Muscle of leg (tissue), 3 donors: ENCODE measurements at regions not wholly inside any gene's neighbourhood (a gene's known extent, or its start where the extent isn't known, plus 50 kb on each side); places are given as distances from the start of the nearest gene placed in this dataset.
"Not testable (repeated sequence)": the region's sequence is repeated elsewhere in the genome, so short reads cannot be mapped to it uniquely, and the experiment has no call there.

Experiments
- DNase-seq: peaks from one replicate; pipeline ENCODE4 v3.0.0; 2013
- H3K27ac ChIP-seq: one replicate; pipeline ENCODE4 v1.5.1; 2013; ENCODE audit warnings: mild to moderate bottlenecking, low read length, control low read depth
- H3K27me3 ChIP-seq: one replicate; pipeline ENCODE4 v1.6.1; 2013; ENCODE audit warnings: low read length; ENCODE audit not compliant: control insufficient read depth, insufficient read depth
- H3K36me3 ChIP-seq: one replicate; pipeline ENCODE4 v1.6.1; 2013; ENCODE audit warnings: low read length; ENCODE audit not compliant: control insufficient read depth, insufficient read depth
- H3K4me1 ChIP-seq: one replicate; pipeline ENCODE4 v1.6.1; 2013; ENCODE audit warnings: low read length; ENCODE audit not compliant: control insufficient read depth, insufficient read depth
- H3K4me3 ChIP-seq: one replicate; pipeline ENCODE4 v1.5.1; 2013; ENCODE audit warnings: low read length, control low read depth
- H3K9me3 ChIP-seq: replicated peaks from 2 replicates; pipeline ENCODE4 v1.6.1; 2013; ENCODE audit warnings: low read depth, low read length; ENCODE audit not compliant: control insufficient read depth
- WGBS: methylation state at CpG from one replicate; pipeline ENCODE4 v1.1.5; 2013; ENCODE audit warnings: missing lambda C conversion rate; ENCODE audit not compliant: insufficient coverage; 5-methylcytosine and 5-hydroxymethylcytosine counted together

GRCh38 chr9:746661-747434, 94.6 kb upstream of the DMRT1 start:
- Histone ChIP-seq H3K9me3 (no peaks in the 10 kb centered on the region), H3K27ac (no peak overlapping the region), H3K4me3 (no peak overlapping the region), H3K4me1 (peaks cover 46% of the 10 kb centered on the region), H3K27me3 (no peaks in the 10 kb centered on the region), H3K36me3 (peaks cover 24% of the 10 kb centered on the region)
- 80% methylated on average over 1 of the region's 7 CpGs for WGBS
- no peak for DNase-seq

- H3K4me3 ChIP-seq = no peak overlapping the region
- peaks cover 16% of the 10 kb centered on the region for H3K36me3 ChIP-seq
- 80% methylated on average over 1 of the region's 1 CpG for WGBS
- no peak overlapping the region for H3K27ac ChIP-seq
- DNase-seq = no peak
- H3K27me3 ChIP-seq = no peaks in the 10 kb centered on the region
- H3K9me3 ChIP-seq = no peaks in the 10 kb centered on the region
- H3K4me1 ChIP-seq = peaks cover 47% of the 10 kb centered on the region
Measured at GRCh38 chr9:747567-747966, 93.9 kb upstream of the DMRT1 start.

- no peak for DNase-seq
- H3K4me3 ChIP-seq = no peak overlapping the region
- H3K4me1 ChIP-seq = peaks cover 34% of the 10 kb centered on the region
- WGBS = 86% methylated on average over 10 of the region's 10 CpGs
- no peak overlapping the region for H3K27ac ChIP-seq
- no peaks in the 10 kb centered on the region for H3K27me3 ChIP-seq
- H3K9me3 ChIP-seq = no peaks in the 10 kb centered on the region
- peaks cover 5% of the 10 kb centered on the region for H3K36me3 ChIP-seq
Measured at GRCh38 chr9:748861-749497, 92.5 kb upstream of the DMRT1 start.

- H3K4me3 ChIP-seq = no peak overlapping the region
- peak overlapping the region; percentile 33 for H3K27ac ChIP-seq
- H3K4me1 ChIP-seq = peaks cover 27% of the 10 kb centered on the region
- no CpG with 5 or more reads among the region's 5 CpGs for WGBS
- DNase-seq = no peak
- no peaks in the 10 kb centered on the region for H3K27me3 ChIP-seq
- no peaks in the 10 kb centered on the region for H3K9me3 ChIP-seq
- H3K36me3 ChIP-seq = peaks cover 5% of the 10 kb centered on the region
Measured at GRCh38 chr9:749716-750115, 91.8 kb upstream of the DMRT1 start.

- no peaks in the 10 kb centered on the region for H3K27me3 ChIP-seq
- WGBS = 56% methylated on average over 6 of the region's 7 CpGs
- peak; percentile 40 for DNase-seq
- peaks cover 20% of the 10 kb centered on the region for H3K4me1 ChIP-seq
- peaks cover 5% of the 10 kb centered on the region for H3K36me3 ChIP-seq
- H3K27ac ChIP-seq = peak overlapping the region; percentile 33
- no peak overlapping the region for H3K4me3 ChIP-seq
- H3K9me3 ChIP-seq = no peaks in the 10 kb centered on the region
Measured at GRCh38 chr9:750249-750967, 91.1 kb upstream of the DMRT1 start.

GRCh38 chr9:751137-752051, 90.1 kb upstream of the DMRT1 start:
- WGBS = 68% methylated on average over 8 of the region's 14 CpGs

GRCh38 chr9:752201-752600, 89.3 kb upstream of the DMRT1 start:
- peaks cover 12% of the 10 kb centered on the region for H3K4me1 ChIP-seq
- no peak overlapping the region for H3K4me3 ChIP-seq
- no peak overlapping the region for H3K27ac ChIP-seq
- H3K36me3 ChIP-seq = peaks cover 1% of the 10 kb centered on the region
- H3K27me3 ChIP-seq = no peaks in the 10 kb centered on the region
- no peaks in the 10 kb centered on the region for H3K9me3 ChIP-seq
- no peak for DNase-seq
- WGBS = no CpG with 5 or more reads among the region's 5 CpGs

More at GRCh38 chr9:751137-752051, 90.1 kb upstream of the DMRT1 start:
- Histone ChIP-seq H3K4me1 (peaks cover 14% of the 10 kb centered on the region), H3K27me3 (no peaks in the 10 kb centered on the region), H3K36me3 (peaks cover 5% of the 10 kb centered on the region), H3K9me3 (no peaks in the 10 kb centered on the region), H3K4me3 (no peak overlapping the region), H3K27ac (no peak overlapping the region)
- no peak for DNase-seq

GRCh38 chr9:752681-753200, 88.8 kb upstream of the DMRT1 start:
- 70% methylated on average over 1 of the region's 6 CpGs for WGBS
- DNase-seq = no peak
- Histone ChIP-seq H3K4me3 (no peak overlapping the region), H3K27me3 (no peaks in the 10 kb centered on the region), H3K9me3 (no peaks in the 10 kb centered on the region), H3K4me1 (peaks cover 12% of the 10 kb centered on the region), H3K27ac (no peak overlapping the region), H3K36me3 (no peaks in the 10 kb centered on the region)

- DNase-seq, H3K27me3 ChIP-seq, H3K27ac ChIP-seq, H3K36me3 ChIP-seq, H3K9me3 ChIP-seq, H3K4me3 ChIP-seq: not testable (repeated sequence)
- WGBS = 83% methylated on average over 6 of the region's 9 CpGs
- H3K4me1 ChIP-seq = peaks cover 12% of the 10 kb centered on the region
Measured at GRCh38 chr9:753734-754133, 87.8 kb upstream of the DMRT1 start.
